Parathyroid adenoma (tissue), 2 donors: ENCODE measurements at regions not wholly inside any gene's neighbourhood (a gene's known extent, or its start where the extent isn't known, plus 50 kb on each side); places are given as distances from the start of the nearest gene placed in this dataset.
A peak's percentile ranks its signal among the peaks of the same experiment; 100 is the strongest.

Experiments used
- H2AFZ ChIP-seq: fragments of 300-600 bp; sonication (generic); one replicate; pipeline ENCODE4 v1.7.0; 2017; ENCODE audit warnings: antibody characterized with exemption, mild to moderate bottlenecking
- H3K27ac ChIP-seq: fragments of 300-600 bp; sonication (generic); one replicate; pipeline ENCODE4 v1.7.0; 2017
- H3K27me3 ChIP-seq: fragments of 300-600 bp; sonication (generic); one replicate; pipeline ENCODE4 v1.7.0; 2017; ENCODE audit warnings: low read length; ENCODE audit not compliant: control insufficient read depth, insufficient read depth
- H3K36me3 ChIP-seq: fragments of 300-600 bp; sonication (generic); one replicate; pipeline ENCODE4 v1.7.0; 2017; ENCODE audit warnings: low read length; ENCODE audit not compliant: control insufficient read depth, insufficient read depth
- H3K4me1 ChIP-seq: fragments of 300-600 bp; sonication (generic); one replicate; pipeline ENCODE4 v1.7.0; 2017; ENCODE audit warnings: control low read depth
- H3K4me2 ChIP-seq: fragments of 300-600 bp; sonication (generic); one replicate; pipeline ENCODE4 v1.7.0; 2017; ENCODE audit warnings: low read length
- H3K4me3 ChIP-seq: fragments of 300-600 bp; sonication (generic); one replicate; pipeline ENCODE4 v1.7.0; 2017; ENCODE audit warnings: low read depth, low read length
- H3K79me2 ChIP-seq: fragments of 300-600 bp; sonication (generic); one replicate; pipeline ENCODE4 v1.7.0; 2017; ENCODE audit warnings: control low read depth
- H3K9ac ChIP-seq: fragments of 300-600 bp; sonication (generic); one replicate; pipeline ENCODE4 v1.7.0; 2017; ENCODE audit warnings: mild to moderate bottlenecking
- H3K9me3 ChIP-seq: fragments of 300-600 bp; sonication (generic); one replicate; pipeline ENCODE4 v1.7.0; 2017; ENCODE audit warnings: low read length; ENCODE audit not compliant: control insufficient read depth
- TF ChIP-seq, protein P1 (sequence below): fragments of 300-600 bp; sonication (generic); IDR thresholded peaks from one replicate; pipeline ENCODE4 v1.7.0; 2017; ENCODE audit warnings: antibody characterized with exemption, mild to moderate bottlenecking
- donor health status: primary hyperparathyroidism.

DNA sequence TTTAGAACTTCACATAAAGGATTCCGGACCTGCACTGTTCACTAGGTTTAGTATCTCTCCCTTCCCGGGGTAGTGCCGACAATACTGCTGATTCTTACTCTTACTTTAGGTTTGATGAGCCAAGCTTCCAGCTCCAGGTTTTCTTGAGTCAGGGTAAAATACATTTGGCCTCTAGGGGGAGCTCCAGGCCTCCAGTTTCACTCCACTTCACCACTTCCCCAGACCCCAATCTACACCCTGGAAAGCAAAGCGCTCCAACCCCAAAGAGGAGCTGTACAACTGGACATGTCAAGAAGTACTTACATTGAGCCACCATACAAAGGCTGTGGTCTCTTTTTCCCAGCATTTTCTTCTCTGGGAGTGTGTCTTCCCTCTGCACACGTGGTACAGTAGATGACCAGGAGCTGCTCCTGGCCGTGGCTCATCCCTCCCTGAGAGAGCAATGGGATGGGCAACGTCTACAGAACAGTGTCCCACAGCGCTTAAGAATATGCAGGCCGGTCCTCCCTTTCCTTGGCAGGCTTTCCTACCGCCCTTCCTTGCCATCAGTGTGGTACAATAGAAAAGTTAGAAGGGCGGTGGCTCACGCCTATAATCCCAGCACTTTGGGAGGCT, 93.9 kb upstream of the CCDC80 start:
- TF ChIP-seq, protein P1, sequence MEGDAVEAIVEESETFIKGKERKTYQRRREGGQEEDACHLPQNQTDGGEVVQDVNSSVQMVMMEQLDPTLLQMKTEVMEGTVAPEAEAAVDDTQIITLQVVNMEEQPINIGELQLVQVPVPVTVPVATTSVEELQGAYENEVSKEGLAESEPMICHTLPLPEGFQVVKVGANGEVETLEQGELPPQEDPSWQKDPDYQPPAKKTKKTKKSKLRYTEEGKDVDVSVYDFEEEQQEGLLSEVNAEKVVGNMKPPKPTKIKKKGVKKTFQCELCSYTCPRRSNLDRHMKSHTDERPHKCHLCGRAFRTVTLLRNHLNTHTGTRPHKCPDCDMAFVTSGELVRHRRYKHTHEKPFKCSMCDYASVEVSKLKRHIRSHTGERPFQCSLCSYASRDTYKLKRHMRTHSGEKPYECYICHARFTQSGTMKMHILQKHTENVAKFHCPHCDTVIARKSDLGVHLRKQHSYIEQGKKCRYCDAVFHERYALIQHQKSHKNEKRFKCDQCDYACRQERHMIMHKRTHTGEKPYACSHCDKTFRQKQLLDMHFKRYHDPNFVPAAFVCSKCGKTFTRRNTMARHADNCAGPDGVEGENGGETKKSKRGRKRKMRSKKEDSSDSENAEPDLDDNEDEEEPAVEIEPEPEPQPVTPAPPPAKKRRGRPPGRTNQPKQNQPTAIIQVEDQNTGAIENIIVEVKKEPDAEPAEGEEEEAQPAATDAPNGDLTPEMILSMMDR, result peak; percentile 66
- no peak overlapping the region for H2AFZ ChIP-seq
- H3K4me3 ChIP-seq, result no peak overlapping the region
- no peak overlapping the region for H3K4me2 ChIP-seq
- no peaks in the 10 kb centered on the region for H3K9me3 ChIP-seq
- H3K4me1 ChIP-seq, result no peaks in the 10 kb centered on the region
- no peaks in the 10 kb centered on the region for H3K36me3 ChIP-seq
- no peak overlapping the region for H3K27ac ChIP-seq
- H3K79me2 ChIP-seq, result no peaks in the 10 kb centered on the region
- H3K9ac ChIP-seq, result no peak overlapping the region
- H3K27me3 ChIP-seq, result no peaks in the 10 kb centered on the region

DNA sequence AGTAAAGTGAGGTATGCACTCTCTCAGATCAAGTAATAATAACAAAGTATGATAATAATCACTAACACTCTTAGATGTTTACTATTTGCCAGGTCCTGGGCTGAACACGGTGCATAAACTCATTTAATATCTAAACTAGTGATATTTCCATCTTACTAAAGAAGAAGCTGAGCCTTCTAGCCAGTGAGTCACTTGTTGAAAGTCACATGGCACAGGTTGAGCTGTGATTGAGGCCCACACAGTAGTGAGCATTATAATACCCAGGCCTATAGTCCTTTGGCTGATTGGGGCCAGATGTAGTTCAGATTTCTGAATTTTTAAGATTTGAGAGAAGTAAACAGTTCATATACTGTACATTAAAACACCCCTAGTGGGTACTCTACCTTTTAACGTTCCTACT, 93.2 kb upstream of the CCDC80 start:
- TF ChIP-seq, protein P1, result no peak
- H3K79me2 ChIP-seq, result no peaks in the 10 kb centered on the region
- no peak overlapping the region for H2AFZ ChIP-seq
- H3K4me2 ChIP-seq, result no peak overlapping the region
- H3K4me3 ChIP-seq, result no peak overlapping the region
- no peaks in the 10 kb centered on the region for H3K27me3 ChIP-seq
- H3K27ac ChIP-seq, result no peak overlapping the region
- no peaks in the 10 kb centered on the region for H3K4me1 ChIP-seq
- no peaks in the 10 kb centered on the region for H3K9me3 ChIP-seq
- H3K9ac ChIP-seq, result no peak overlapping the region
- no peaks in the 10 kb centered on the region for H3K36me3 ChIP-seq

DNA sequence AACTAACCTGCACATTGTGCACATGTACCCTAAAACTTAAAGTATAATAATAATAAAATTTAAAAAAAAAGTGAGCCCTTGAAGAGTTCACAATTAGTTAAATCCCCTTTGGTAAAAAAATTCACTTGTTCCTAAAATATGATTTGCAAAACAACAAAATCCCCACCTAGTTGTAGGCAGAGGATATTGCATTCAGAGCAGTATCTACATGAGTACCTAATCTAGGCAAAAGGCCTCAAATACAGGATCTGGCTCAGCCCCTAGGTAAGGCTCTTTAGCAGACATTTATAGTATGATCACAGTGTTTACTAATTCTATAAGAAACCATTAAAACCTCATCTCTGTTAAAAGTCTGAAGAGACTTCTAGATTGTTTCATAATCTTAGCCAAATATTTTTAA, 89.3 kb upstream of the CCDC80 start:
- Histone ChIP-seq H3K4me1 (no peaks in the 10 kb centered on the region), H3K9ac (no peak overlapping the region), H3K9me3 (no peaks in the 10 kb centered on the region), H3K4me3 (no peak overlapping the region), H3K4me2 (no peak overlapping the region), H2AFZ (no peak overlapping the region), H3K27me3 (no peaks in the 10 kb centered on the region), H3K36me3 (no peaks in the 10 kb centered on the region), H3K79me2 (no peaks in the 10 kb centered on the region), H3K27ac (no peak overlapping the region)
- TF ChIP-seq, protein P1, result no peak

DNA sequence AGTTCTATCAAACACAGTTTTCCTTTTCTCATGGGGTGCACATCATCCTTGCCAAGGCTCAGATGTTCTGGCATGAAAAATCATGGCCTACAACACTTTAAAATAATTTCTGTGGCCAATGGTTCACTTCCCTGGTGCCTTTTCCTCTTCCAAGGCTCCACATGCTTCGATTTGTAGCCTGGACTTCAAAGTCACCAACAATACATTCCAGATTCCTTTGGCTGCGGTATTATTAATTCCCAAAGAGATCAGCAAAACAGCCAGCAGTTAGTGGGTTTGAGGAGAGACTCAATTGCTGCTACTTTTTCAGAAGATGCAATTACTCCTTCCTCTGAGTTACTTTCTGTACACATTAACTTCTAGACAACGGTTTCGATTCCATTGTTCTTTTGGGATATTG, 80.3 kb upstream of the CCDC80 start:
- Histone ChIP-seq H3K4me1 (no peaks in the 10 kb centered on the region), H3K79me2 (no peaks in the 10 kb centered on the region), H2AFZ (no peak overlapping the region), H3K27ac (no peak overlapping the region), H3K4me3 (no peak overlapping the region), H3K36me3 (no peaks in the 10 kb centered on the region), H3K9me3 (no peaks in the 10 kb centered on the region), H3K27me3 (no peaks in the 10 kb centered on the region), H3K4me2 (no peak overlapping the region), H3K9ac (no peak overlapping the region)
- TF ChIP-seq, protein P1, result no peak

DNA sequence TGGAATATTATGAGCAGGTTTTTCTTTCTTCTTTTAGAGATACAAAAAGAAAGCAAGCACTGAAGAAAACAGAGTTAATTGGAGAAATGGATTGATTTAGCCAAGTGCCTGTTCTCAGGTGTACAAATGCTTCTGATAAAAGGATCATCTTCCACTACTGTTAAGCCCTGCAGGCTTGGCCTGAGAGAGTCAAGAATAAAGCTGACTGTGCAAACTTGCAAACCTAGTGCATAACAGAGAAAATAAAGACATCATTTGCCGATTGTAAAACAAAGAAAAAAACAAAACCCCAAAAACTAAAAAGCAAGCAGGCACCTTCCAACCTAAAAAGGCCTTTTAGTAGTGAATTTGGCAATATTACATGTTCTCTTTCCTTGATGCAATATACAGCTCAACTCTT, 78.0 kb upstream of the CCDC80 start:
- no peaks in the 10 kb centered on the region for H3K9me3 ChIP-seq
- H3K4me1 ChIP-seq, result no peaks in the 10 kb centered on the region
- H3K9ac ChIP-seq, result no peak overlapping the region
- TF ChIP-seq, protein P1, result no peak
- H3K27ac ChIP-seq, result no peak overlapping the region
- H3K4me3 ChIP-seq, result no peak overlapping the region
- H3K36me3 ChIP-seq, result no peaks in the 10 kb centered on the region
- H3K4me2 ChIP-seq, result no peak overlapping the region
- no peaks in the 10 kb centered on the region for H3K27me3 ChIP-seq
- H3K79me2 ChIP-seq, result no peaks in the 10 kb centered on the region
- no peak overlapping the region for H2AFZ ChIP-seq
